ENCODE measurements at regions not wholly inside any gene's neighbourhood (a gene's known extent, or its start where the extent isn't known, plus 50 kb on each side); places are given as distances from the start of the nearest gene placed in this dataset.

DNA sequence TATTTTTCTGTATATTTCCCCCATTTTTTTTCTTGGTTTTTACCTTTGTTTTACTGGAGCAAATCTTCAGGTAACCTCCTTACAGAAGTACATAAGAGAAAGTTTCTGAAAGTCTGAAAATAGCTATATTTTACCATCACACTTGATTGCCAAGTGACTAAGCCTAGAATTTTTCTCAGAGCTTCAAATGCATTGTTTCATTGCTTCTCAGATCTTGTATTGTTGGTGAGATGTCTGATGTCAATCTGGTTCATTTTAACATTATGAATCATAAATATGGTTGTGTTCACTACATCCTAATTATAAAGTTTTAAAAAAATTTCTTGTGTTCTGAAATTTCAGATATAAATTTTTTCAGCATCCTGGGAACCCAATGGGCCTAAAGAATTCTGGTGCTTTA lies 228.2 kb downstream of the AHR start:
- BruUV-seq (replicated peaks) = no TSS peak
- POLR2A ChIA-PET = no interaction called here
- DNase-seq (ENCODE audit: low read depth, low spot score) (no peak), ATAC-seq (no peak)
- in situ Hi-C loops (cut with HindIII; ENCODE audit: low pct_unique_long_range_greater_than_20kb, low sequenced_read_pairs) (no loop called here), intact Hi-C loops (cut with micrococcal nuclease; ENCODE audit: unreplicated experiment) (no loop called here)
- Histone ChIP-seq H3K4me3 (ENCODE audit: low read depth in 2 of 2, low read length in 2 of 2) (no peak overlapping the region), H3K36me3 (ENCODE audit: control insufficient read depth, insufficient read depth, low read length) (no peaks in the 10 kb centered on the region), H3K9me3 (ENCODE audit: control insufficient read depth, insufficient read depth, low read depth, low read length) (no peaks in the 10 kb centered on the region), H3K27ac (ENCODE audit: low read length) (no peak overlapping the region; the same call in 1 of the 2 replicates), H3K4me1 (ENCODE audit: control insufficient read depth, insufficient read depth, low read length) (peaks cover 7% of the 10 kb centered on the region), H3K27me3 (ENCODE audit: control insufficient read depth, insufficient read depth, low read length) (no peaks in the 10 kb centered on the region)
- CTCF ChIA-PET = no interaction called here
- TF ChIP-seq, protein P1, sequence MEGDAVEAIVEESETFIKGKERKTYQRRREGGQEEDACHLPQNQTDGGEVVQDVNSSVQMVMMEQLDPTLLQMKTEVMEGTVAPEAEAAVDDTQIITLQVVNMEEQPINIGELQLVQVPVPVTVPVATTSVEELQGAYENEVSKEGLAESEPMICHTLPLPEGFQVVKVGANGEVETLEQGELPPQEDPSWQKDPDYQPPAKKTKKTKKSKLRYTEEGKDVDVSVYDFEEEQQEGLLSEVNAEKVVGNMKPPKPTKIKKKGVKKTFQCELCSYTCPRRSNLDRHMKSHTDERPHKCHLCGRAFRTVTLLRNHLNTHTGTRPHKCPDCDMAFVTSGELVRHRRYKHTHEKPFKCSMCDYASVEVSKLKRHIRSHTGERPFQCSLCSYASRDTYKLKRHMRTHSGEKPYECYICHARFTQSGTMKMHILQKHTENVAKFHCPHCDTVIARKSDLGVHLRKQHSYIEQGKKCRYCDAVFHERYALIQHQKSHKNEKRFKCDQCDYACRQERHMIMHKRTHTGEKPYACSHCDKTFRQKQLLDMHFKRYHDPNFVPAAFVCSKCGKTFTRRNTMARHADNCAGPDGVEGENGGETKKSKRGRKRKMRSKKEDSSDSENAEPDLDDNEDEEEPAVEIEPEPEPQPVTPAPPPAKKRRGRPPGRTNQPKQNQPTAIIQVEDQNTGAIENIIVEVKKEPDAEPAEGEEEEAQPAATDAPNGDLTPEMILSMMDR (IDR thresholded peaks at IDR 0.05) = no peak
- no peak for TF ChIP-seq SIN3A (IDR thresholded peaks at IDR 0.05; ENCODE audit: borderline replicate concordance, insufficient read depth, low read depth, low read length)
- TF ChIP-seq POLR2AphosphoS5 (IDR thresholded peaks at IDR 0.05; ENCODE audit: low read depth, low read length) = no peak
- TF ChIP-seq, protein P2, sequence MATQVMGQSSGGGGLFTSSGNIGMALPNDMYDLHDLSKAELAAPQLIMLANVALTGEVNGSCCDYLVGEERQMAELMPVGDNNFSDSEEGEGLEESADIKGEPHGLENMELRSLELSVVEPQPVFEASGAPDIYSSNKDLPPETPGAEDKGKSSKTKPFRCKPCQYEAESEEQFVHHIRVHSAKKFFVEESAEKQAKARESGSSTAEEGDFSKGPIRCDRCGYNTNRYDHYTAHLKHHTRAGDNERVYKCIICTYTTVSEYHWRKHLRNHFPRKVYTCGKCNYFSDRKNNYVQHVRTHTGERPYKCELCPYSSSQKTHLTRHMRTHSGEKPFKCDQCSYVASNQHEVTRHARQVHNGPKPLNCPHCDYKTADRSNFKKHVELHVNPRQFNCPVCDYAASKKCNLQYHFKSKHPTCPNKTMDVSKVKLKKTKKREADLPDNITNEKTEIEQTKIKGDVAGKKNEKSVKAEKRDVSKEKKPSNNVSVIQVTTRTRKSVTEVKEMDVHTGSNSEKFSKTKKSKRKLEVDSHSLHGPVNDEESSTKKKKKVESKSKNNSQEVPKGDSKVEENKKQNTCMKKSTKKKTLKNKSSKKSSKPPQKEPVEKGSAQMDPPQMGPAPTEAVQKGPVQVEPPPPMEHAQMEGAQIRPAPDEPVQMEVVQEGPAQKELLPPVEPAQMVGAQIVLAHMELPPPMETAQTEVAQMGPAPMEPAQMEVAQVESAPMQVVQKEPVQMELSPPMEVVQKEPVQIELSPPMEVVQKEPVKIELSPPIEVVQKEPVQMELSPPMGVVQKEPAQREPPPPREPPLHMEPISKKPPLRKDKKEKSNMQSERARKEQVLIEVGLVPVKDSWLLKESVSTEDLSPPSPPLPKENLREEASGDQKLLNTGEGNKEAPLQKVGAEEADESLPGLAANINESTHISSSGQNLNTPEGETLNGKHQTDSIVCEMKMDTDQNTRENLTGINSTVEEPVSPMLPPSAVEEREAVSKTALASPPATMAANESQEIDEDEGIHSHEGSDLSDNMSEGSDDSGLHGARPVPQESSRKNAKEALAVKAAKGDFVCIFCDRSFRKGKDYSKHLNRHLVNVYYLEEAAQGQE (IDR thresholded peaks at IDR 0.05; ENCODE audit: insufficient read depth in 1 of 2, low read depth in 2 of 2, low read length in 1 of 2) = no peak
- no peak for TF ChIP-seq TCF7L2 (IDR thresholded peaks at IDR 0.05; ENCODE audit: low read depth, low read length)

DNA sequence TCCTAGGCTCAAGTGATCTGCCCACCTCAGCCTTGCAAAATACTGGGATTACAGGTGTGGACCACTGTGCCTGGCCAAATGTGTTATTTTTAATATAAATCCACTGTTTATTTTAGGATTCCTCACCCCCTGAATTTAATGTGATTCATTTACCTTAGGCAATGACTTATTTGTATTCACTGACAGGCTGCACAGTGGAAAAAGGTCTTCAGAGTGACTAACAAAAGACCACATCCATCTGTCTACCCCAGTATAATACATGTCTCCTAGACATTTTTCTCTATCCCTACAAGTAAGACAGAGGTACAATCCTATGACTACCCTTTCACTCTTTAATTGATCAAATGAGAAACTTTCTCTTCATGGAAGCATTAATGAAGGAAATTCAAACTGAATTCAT lies 230.2 kb downstream of the AHR start:
- Histone ChIP-seq H3K27ac (ENCODE audit: low read length) (no peak overlapping the region), H3K36me3 (ENCODE audit: control insufficient read depth, insufficient read depth, low read length) (no peaks in the 10 kb centered on the region), H3K9me3 (ENCODE audit: control insufficient read depth, insufficient read depth, low read depth, low read length) (no peaks in the 10 kb centered on the region), H3K4me1 (ENCODE audit: control insufficient read depth, insufficient read depth, low read length) (0 out of 2 replicates have a peak, but pooled peaks cover 4% of the 10 kb centered on the region), H3K27me3 (ENCODE audit: control insufficient read depth, insufficient read depth, low read length) (no peaks in the 10 kb centered on the region), H3K4me3 (ENCODE audit: low read depth in 2 of 2, low read length in 2 of 2) (no peak overlapping the region)
- in situ Hi-C loops (cut with HindIII; ENCODE audit: low pct_unique_long_range_greater_than_20kb, low sequenced_read_pairs) = no loop called here
- DNase-seq (ENCODE audit: low read depth, low spot score) (no peak), ATAC-seq (no peak)
- TF ChIP-seq POLR2AphosphoS5 (IDR thresholded peaks at IDR 0.05; ENCODE audit: low read depth, low read length) (no peak), TCF7L2 (IDR thresholded peaks at IDR 0.05; ENCODE audit: low read depth, low read length) (no peak), SIN3A (IDR thresholded peaks at IDR 0.05; ENCODE audit: borderline replicate concordance, insufficient read depth, low read depth, low read length) (no peak)
- TF ChIP-seq, protein P1 (IDR thresholded peaks at IDR 0.05) = no peak
- TF ChIP-seq, protein P2 (IDR thresholded peaks at IDR 0.05; ENCODE audit: insufficient read depth in 1 of 2, low read depth in 2 of 2, low read length in 1 of 2) = no peak
- no TSS peak for BruUV-seq (replicated peaks)
- ChIA-PET CTCF (no interaction called here), POLR2A (no interaction called here)
- intact Hi-C loops (cut with micrococcal nuclease; ENCODE audit: unreplicated experiment) = no loop called here
